GM20431 (cell line): ENCODE measurements at regions not wholly inside any gene's neighbourhood (a gene's known extent, or its start where the extent isn't known, plus 50 kb on each side); places are given as distances from the start of the nearest gene placed in this dataset.
"Not testable (repeated sequence)": the region's sequence is repeated elsewhere in the genome, so short reads cannot be mapped to it uniquely, and the experiment has no call there.

Experiments used
- in situ Hi-C: fragments of 300-500 bp; cut with MseI, MboI; formaldehyde crosslinking; loops from one replicate; pipeline ENCODE4 v1.15.0; 2020; ENCODE audit warnings: low sequenced_read_pairs; ENCODE audit not compliant: unreplicated experiment

GRCh38 chr2:100699131-100699530, 120.8 kb upstream of the NPAS2 start:
- in situ Hi-C loops, result no loop called here

DNA sequence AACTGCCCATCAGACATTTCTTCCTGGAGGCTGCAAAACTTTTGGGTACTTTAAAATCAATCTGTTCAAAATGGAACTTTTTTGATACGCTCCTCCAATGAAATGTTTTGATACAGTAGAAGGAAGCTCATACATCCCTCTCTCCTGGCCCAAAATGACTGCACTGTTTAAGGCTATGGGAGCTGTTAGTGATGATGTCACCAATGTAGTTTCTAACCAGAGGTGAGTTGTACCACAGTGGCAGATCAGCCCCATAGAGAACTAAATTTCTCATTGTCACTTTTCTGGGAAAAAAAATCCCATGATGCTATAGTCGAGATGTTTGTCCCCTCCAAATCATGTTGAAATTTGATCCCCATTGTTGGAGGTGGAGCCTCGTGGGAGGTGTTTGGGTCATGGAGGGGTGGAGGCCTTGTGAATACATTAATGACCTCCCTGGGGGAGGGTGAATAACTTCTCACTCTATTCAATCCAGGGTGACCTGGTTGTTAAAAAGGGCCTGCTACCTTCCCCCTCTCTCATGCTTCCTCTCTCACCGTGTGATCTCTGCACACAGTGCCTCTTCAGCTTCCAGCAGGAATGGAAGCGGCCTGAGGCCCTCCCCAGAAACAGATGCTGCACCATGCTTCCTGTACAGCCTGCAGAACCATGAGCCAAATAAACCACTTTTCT, 117.4 kb upstream of the NPAS2 start:
- in situ Hi-C loops, result no loop called here

DNA sequence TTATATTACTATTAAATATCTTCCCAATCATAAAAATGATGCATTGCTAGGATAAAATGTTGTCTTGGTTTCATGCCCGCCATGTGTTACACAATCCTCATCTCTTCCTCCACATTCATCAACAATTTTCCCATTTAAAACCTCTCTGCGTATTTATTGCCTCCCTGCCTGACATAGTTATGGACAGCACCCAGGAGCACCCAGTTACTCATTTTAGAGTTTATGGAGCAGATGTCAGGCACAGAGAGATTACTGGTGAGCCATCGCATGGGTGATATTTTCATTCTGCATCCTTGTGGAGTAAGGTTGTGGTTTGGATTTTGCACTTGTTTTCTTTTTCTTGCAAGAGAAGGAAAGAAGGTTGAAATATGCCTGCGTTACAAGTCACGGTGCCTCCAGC, 116.7 kb upstream of the NPAS2 start:
- in situ Hi-C loops, result no loop called here

DNA sequence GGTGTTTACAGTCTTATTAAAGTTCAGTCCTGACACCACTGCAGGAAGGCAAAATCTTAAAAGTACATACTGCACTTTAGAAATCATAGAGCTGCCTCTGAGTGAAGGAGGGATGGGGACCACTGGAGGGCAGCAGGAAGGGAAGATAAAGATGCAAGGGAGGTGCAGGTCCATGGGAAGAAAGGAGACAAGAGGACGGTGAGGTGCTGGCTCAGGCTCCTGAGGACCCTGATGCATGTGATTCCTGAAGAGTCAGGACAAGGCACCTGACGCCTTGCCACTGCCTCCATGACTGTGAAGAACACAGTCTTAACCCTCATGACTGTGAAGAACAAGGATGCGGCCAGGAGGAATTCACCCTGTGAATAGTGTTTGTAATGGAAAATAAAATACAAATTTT, 116.2 kb upstream of the NPAS2 start:
- in situ Hi-C loops, result no loop called here

GRCh38 chr2:100704156-100704555, 115.8 kb upstream of the NPAS2 start:
- in situ Hi-C loops, result no loop called here

DNA sequence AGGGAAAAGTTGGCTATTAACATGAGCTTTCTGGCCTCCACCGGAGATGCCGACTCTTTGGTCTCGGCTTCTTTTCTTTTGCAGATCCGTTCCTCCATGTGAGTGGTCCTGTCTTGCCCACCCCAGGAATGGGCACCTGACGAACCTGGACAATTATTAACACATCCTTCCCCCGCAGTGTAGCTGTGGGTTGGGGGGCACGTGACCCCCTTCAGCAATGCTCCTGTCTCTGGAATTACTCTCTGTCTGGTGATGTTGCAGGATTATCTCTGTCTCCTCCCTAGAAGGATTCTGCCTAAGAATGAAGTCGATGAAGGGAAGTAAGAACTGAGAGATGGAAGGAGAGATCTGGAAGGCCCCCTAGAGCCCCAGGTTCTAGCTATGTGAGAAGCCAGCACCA, 115.2 kb upstream of the NPAS2 start:
- in situ Hi-C loops, result no loop called here

GRCh38 chr2:100707016-100707947, 112.7 kb upstream of the NPAS2 start:
- in situ Hi-C loops, result no loop called here

DNA sequence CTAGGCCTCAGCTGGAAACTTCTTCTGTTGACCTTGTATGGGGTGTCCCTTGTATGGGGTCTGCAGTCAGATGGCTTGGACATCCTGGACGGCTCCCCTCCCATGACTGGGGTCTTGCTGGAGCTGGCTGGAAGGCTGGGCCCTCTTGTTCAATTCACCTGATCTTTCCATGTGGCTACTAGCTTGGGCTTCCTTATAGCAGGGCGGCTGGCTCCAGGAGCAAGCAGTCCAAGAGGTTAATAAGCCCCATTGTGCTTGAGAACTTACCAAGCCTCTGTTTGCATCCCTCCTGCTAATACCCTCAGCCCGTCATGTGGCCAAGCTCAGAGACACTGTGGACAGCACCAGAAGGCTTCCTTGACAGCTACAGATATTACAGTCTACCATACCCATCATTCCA, 111.6 kb upstream of the NPAS2 start:
- in situ Hi-C loops, result no loop called here

DNA sequence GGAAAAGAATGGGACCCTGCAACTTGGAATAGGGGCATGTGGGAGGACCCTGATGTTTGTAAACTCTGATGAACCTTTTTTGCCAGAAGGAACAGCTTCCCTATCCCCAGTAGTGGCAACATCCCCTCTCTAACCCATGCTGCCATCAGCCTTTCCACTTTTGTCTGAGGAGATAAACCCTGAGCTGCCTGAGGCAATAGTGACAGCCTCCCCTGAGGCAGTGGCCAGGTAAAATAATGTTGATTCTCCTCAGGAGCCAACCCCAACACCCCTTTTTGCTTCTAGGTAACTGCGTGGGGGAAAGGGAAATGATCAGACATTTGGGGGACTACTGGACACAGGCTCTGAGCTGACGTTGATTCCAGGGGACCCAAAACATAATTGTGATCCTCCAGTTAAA, 106.8 kb upstream of the NPAS2 start:
- in situ Hi-C loops, result no loop called here

DNA sequence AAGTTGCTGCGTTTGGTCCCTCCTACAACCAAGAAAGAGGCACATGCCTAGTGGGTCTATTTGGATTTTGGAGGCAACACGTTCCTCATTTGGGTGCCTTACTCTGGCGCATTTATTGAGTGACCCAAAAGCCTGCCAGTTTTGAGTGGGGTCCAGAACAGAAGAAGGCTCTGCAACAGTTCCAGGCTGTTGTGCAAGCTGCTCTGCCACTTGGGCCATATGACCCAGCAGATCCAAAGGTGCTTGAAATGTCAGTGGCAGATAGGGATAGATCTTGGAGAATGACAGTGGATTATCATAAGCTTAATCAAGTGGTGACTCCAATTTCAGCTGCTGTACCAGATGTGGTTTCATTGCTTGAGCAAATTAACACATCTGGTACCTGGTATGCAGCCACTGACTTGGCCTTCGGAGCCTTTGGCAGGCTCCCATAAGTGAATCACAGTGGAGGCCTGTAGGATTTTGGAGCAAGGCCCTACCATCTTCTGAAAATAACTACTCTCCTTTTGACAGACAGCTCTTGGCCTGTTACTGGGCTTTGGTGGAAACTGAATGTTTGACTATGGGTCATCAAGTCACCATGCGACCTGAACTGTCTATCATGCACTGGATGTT, 105.4 kb upstream of the NPAS2 start:
- in situ Hi-C loops, result not testable (repeated sequence)

- in situ Hi-C loops, result not testable (repeated sequence)
Measured at GRCh38 chr2:100715861-100716260, 104.1 kb upstream of the NPAS2 start.

GRCh38 chr2:100716581-100716980, 103.4 kb upstream of the NPAS2 start:
- in situ Hi-C loops, result no loop called here

DNA sequence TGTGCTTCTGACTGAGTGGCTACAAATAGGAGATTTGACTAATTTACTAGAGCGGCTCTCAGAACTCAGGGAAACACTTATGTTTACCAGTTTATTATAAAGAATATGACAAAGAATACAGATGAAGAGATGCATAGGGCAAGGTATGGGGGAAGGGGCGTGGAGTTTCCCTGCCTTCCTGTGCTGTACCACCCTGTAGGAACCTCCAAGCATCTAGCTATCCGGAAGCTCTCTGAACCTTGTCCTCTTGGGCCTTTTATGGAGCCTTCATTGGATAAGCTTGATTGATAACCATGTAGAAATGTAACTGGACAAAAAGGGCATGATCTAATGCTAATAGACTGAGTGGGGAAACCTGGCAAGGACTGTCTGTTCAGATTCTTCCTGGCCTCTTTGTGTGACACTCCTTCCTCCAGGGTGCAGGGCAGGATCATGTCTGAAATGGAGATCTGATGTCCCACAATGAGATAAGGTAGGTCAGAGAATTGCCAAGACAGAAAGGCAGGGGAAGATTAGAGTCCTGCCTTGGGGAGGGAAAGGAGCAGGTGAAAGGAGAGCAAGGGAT, 101.8 kb upstream of the NPAS2 start:
- in situ Hi-C loops, result no loop called here

DNA sequence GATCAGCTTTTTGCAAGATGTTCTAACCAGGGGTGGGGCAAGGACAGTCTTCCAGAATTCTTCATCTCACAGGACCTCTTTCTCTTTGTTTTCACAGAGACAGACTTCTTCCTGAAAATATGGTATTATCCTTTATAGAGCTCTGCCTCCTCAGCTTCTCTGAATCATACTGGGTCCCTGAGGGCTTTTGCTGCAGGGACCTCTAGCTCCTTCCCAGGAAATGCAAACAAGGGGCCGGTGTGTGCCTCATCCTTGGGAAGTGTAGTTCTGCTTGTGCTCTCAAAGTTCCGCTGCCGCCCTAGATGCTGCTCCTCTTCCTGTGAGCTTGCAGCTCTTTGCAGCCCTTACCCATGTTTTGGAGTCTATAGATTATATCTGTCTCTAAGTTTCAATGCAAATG, 99.5 kb upstream of the NPAS2 start:
- in situ Hi-C loops, result no loop called here

DNA sequence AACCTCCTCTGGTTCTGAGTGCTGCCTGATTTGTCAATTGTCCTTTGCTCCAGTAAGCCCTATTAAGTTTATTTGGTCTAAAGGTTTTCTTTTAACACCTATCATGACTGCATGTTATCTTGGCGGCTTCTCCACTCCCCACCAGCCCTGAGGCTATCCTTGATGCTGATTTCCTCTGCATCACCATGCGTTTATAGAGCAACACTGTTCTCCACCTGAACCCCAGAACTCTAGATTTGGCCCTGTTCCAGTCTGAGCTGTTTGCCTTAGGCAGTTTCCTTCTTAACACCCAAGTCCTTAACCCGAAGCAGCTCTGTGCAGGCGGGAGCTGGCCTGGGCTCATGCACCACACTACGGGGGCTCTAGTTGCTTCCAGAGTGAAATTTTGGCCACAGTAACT, 98.2 kb upstream of the NPAS2 start:
- in situ Hi-C loops, result no loop called here

DNA sequence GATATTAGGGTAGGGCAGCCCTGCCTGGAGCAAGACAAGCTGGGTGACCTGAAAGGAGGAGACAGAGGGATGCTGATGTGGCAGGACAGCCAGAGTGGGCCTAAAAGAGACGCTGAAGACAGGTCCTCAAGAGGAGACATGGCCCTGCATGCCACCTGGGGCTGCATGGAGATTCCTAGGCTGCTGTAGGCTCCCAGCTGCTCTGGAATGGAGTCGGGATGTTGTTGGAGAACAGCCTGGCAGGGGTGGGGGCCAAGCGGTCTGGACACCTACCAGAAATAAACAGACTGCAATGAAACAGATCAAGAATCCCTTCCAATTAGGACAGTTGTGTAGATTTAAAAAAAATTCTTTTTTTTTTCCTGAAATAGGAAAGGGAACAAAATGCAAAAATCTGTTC, 97.8 kb upstream of the NPAS2 start:
- in situ Hi-C loops, result no loop called here

DNA sequence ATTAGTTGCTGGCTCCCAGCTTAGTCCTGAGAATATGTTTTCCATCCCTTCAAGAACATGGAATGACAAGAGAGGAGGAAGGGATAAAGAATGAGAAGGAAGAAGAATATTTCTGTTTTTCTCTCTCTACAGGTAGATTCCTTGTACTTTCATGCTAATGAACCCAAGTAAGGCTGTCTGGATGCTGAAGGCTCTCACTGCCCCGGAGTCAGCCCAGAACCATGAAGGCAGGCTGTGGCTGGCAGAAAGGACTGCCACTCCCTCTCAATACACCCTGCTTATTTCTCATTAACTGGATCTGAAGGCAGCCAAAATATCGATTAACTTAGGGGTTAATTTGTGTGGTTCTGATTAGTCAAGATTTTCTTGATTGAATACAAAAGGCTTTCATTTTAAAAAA, 93.1 kb upstream of the NPAS2 start:
- in situ Hi-C loops, result loop anchor here (25.0 kb wide), 1 partner anchor 260 kb away; no protein-coding TSS in a partner anchor

GRCh38 chr2:100730290-100730868, 89.6 kb upstream of the NPAS2 start:
- in situ Hi-C loops, result loop anchor here (25.0 kb wide), 1 partner anchor 257 kb away; no protein-coding TSS in a partner anchor

GRCh38 chr2:100731535-100731981, 88.4 kb upstream of the NPAS2 start:
- in situ Hi-C loops, result loop anchor here (25.0 kb wide), 1 partner anchor 256 kb away; no protein-coding TSS in a partner anchor
